ENCODE measurements at regions not wholly inside any gene's neighbourhood (a gene's known extent, or its start where the extent isn't known, plus 50 kb on each side); places are given as distances from the start of the nearest gene placed in this dataset.

- TF ChIP-seq POLR2AphosphoS5 (IDR thresholded peaks at IDR 0.05) (no peak), CTCF (IDR thresholded peaks at IDR 0.05) (no peak), POLR2A (IDR thresholded peaks at IDR 0.05; ENCODE audit: low read depth) (no peak)
These were observed 1389.4 kb downstream of the C4orf33 start for GRCh38 chr4:130485371-130485770.
